ENCODE measurements at regions not wholly inside any gene's neighbourhood (a gene's known extent, or its start where the extent isn't known, plus 50 kb on each side); places are given as distances from the start of the nearest gene placed in this dataset.

DNA sequence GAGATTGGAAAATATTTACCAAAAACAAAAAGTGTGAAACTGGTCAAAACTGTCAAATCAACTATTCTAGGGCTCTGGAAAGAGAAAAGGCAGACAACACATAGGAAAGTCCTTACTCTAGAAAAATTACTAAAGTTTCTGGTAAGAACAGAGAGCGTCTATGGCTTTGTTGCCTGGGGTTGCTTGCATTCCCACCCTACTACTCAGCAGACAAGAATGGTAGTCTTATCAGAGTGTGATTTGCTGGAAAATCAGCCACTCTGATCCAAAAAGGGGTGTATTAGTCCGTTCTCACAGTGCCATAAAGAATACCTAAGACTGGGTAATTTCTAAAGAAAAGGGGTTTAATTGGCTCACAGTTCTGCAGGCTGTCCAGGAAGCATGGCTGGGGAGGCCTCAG is 50.3 kb upstream of the CDH20 start:
- DNase-seq: no peak

Measured in NCI-H187 treated with DMSO at 0.1 percent for 48 hours (cell line).